Mucosa of gallbladder (tissue), 1 donor: ENCODE measurements at regions not wholly inside any gene's neighbourhood (a gene's known extent, or its start where the extent isn't known, plus 50 kb on each side); places are given as distances from the start of the nearest gene placed in this dataset.
"Not testable (repeated sequence)": the region's sequence is repeated elsewhere in the genome, so short reads cannot be mapped to it uniquely, and the experiment has no call there.

Source experiments
- DNase-seq: peaks from one replicate; pipeline ENCODE4 v3.0.0-alpha.2; 2020; ENCODE audit warnings: low spot score
- donor health status: DM: no; HTN: no; CAD: no.

GRCh38 chr12:113726254-113726819 is 239.8 kb downstream of the RBM19 start:
- no peak for DNase-seq

GRCh38 chr12:113725557-113725876 is 240.6 kb downstream of the RBM19 start:
- no peak for DNase-seq

- DNase-seq: no peak
Measured at GRCh38 chr12:113724794-113725556, 241.2 kb downstream of the RBM19 start.

- no peak for DNase-seq
Measured at GRCh38 chr12:113723631-113724030, 242.5 kb downstream of the RBM19 start.

GRCh38 chr12:113722747-113723146 is 243.4 kb downstream of the RBM19 start:
- DNase-seq: no peak

- DNase-seq: no peak
Measured at GRCh38 chr12:113720629-113721028, 245.5 kb downstream of the RBM19 start.

- no peak for DNase-seq
Measured at GRCh38 chr12:113719911-113720591, 246.1 kb downstream of the RBM19 start.

- DNase-seq: no peak
Measured at GRCh38 chr12:113713156-113713555, 241.5 kb upstream of the LHX5 start.

GRCh38 chr12:113712481-113712880 is 240.8 kb upstream of the LHX5 start:
- DNase-seq: no peak

GRCh38 chr12:113710216-113710615 is 238.5 kb upstream of the LHX5 start:
- DNase-seq: no peak

- no peak for DNase-seq
Measured at GRCh38 chr12:113709456-113709855, 237.8 kb upstream of the LHX5 start.

GRCh38 chr12:113702836-113703235 is 231.2 kb upstream of the LHX5 start:
- DNase-seq: no peak

GRCh38 chr12:113702276-113702675 is 230.6 kb upstream of the LHX5 start:
- DNase-seq: no peak

GRCh38 chr12:113700943-113701342 is 229.3 kb upstream of the LHX5 start:
- no peak for DNase-seq

GRCh38 chr12:113699984-113700383 is 228.3 kb upstream of the LHX5 start:
- not testable (repeated sequence) for DNase-seq

GRCh38 chr12:113698510-113698858 is 226.8 kb upstream of the LHX5 start:
- DNase-seq: no peak

GRCh38 chr12:113697651-113698509 is 226.2 kb upstream of the LHX5 start:
- no peak for DNase-seq

- DNase-seq: no peak
Measured at GRCh38 chr12:113697104-113697503, 225.4 kb upstream of the LHX5 start.

GRCh38 chr12:113693693-113694092 is 222.0 kb upstream of the LHX5 start:
- no peak for DNase-seq

GRCh38 chr12:113689047-113689610 is 217.5 kb upstream of the LHX5 start:
- DNase-seq: no peak

GRCh38 chr12:113688313-113688712 is 216.6 kb upstream of the LHX5 start:
- no peak for DNase-seq
